Sigmoid colon (tissue), 4 donors: ENCODE measurements at regions not wholly inside any gene's neighbourhood (a gene's known extent, or its start where the extent isn't known, plus 50 kb on each side); places are given as distances from the start of the nearest gene placed in this dataset.

ENCODE experiments used
- EP300 ChIP-seq, 4 donors: sonication (generic); formaldehyde crosslinking; IDR thresholded peaks; one replicate each; pipeline ENCODE4 v1.6.1; 2017; ENCODE audit warnings: antibody characterized with exemption in 4 of 4
- POLR2A ChIP-seq, 2 donors: fragments of 450-650 bp; IDR thresholded peaks; one replicate each; pipeline ENCODE4 v1.6.1; 2016; ENCODE audit warnings: antibody characterized with exemption in 2 of 2, mild to moderate bottlenecking in 2 of 2, moderate library complexity in 2 of 2
- POLR2AphosphoS5 ChIP-seq, 4 donors: sonication (generic); formaldehyde crosslinking; IDR thresholded peaks; one replicate each; pipeline ENCODE4 v1.6.1; 2017; ENCODE audit warnings: antibody characterized with exemption in 4 of 4
- TF ChIP-seq, protein P1 (sequence below), 4 experiments: fragments of 450-650 bp in 3 of 4; fragments of 200-600 bp in 1 of 4; IDR thresholded peaks; one replicate each; pipeline ENCODE4 v1.5.1; 2016 to 2019; ENCODE audit warnings: antibody characterized with exemption in 4 of 4, mild to moderate bottlenecking in 3 of 4, moderate library complexity in 2 of 4

DNA sequence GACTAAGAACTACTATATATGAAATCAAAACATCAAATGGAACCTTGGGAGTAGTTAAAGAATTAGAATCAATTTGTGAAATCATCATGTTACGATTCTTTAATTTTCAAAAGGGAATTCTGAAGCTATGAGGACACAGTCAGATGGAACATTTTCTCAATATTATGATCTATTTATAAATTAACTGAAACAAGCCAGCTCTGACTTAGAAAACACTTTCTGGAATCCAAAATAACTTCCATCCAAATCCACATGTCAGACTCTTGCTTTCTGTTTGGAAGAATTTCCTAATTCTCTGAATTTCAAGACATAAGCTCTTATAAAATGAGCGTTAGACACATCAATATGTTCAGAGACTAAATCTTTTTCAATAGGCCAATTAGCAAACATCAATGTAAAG is 737.7 kb upstream of the SOX9 start:
- TF ChIP-seq POLR2AphosphoS5 (IDR thresholded peaks at IDR 0.05) (no peak), POLR2A (IDR thresholded peaks at IDR 0.05) (no peak), EP300 (IDR thresholded peaks at IDR 0.05) (no peak)
- TF ChIP-seq, protein P1, sequence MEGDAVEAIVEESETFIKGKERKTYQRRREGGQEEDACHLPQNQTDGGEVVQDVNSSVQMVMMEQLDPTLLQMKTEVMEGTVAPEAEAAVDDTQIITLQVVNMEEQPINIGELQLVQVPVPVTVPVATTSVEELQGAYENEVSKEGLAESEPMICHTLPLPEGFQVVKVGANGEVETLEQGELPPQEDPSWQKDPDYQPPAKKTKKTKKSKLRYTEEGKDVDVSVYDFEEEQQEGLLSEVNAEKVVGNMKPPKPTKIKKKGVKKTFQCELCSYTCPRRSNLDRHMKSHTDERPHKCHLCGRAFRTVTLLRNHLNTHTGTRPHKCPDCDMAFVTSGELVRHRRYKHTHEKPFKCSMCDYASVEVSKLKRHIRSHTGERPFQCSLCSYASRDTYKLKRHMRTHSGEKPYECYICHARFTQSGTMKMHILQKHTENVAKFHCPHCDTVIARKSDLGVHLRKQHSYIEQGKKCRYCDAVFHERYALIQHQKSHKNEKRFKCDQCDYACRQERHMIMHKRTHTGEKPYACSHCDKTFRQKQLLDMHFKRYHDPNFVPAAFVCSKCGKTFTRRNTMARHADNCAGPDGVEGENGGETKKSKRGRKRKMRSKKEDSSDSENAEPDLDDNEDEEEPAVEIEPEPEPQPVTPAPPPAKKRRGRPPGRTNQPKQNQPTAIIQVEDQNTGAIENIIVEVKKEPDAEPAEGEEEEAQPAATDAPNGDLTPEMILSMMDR (IDR thresholded peaks at IDR 0.05) = no peak
